Nucleus accumbens (tissue), 56 donors: ENCODE measurements at regions not wholly inside any gene's neighbourhood (a gene's known extent, or its start where the extent isn't known, plus 50 kb on each side); places are given as distances from the start of the nearest gene placed in this dataset.

Experiments used
- DNase-seq, 56 donors: peaks; one replicate each; lab custom pipeline; 2025; lab: John Stamatoyannopoulos, UW

DNA sequence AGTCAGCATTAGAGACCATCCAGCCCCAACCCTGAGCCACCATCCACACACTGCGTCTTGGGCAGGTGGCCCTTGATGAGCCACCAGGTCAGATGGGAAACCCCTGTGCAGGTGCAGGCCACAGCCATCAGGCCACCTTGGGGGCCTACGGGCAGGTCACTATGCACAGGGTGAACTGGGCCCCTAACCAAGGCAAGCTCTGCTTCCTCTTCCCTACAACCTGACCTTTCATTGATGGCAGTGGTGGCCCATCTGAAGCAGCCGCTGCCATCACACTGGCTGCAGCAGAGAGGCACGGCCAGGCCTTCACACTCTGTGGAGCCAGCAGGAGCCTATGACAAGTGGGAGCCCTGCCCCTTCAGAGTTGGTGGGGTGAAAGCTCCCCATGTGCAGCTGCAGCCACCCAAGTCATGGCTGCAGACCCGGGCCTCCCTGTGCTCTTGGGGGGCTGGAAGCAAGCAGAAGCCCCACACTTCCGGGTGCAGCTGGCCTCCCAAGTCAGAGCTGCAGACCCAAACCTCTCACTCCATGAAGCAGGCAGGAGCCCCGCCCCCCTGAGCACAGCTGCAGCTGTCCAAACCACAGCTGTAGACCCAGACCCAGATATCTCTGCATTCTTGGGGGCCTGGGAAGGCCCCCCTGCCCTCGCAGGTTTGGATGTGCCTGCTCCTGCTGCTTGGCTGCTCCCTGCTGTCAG lies 681.5 kb downstream of the MATN1 start:
- DNase-seq: no peak

DNA sequence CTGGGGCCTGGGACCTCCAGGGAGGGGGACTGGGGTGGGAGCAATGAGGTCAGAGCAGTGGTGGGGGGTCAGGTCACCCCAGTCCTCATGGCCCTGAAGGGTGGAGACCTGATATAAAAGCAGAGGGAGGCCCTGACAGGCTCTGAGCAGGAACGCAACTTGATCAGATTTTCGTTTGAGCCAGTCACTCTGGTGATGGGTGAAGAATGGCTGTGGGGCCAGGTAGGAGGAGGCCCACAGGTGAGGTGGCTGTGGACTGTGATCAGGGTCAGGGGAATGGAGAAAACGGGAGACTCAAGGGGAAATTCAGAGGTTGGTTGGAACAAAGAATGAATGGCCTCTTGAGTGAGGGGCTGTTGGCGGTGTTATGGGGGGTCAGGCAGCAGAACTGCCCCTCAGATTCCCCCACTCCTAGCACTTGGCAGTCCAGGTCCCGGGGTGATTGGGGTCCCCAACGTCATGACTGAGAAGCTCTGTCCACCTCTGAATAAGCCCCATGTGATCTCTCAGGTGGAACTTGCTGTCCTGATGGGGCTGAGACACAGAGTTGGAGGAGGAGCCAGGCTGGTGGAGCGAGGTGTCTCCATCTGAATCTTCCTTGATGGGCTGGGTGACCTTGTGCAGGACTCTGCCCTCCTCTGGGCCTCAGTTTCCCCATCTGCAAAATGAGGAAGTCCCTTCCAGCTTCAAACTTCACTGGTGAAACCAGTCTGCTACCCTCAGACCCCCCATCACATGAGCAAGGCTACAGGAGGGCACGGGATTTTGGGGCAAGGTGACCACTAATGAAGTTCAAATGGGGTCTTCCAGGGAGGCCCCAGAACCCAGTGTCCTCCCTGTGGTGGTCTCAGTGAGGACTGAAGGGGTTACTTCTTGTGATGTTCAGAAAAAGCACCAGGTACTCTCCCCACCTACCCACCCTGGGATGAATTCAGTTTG lies 683.0 kb downstream of the MATN1 start:
- DNase-seq: no peak

DNA sequence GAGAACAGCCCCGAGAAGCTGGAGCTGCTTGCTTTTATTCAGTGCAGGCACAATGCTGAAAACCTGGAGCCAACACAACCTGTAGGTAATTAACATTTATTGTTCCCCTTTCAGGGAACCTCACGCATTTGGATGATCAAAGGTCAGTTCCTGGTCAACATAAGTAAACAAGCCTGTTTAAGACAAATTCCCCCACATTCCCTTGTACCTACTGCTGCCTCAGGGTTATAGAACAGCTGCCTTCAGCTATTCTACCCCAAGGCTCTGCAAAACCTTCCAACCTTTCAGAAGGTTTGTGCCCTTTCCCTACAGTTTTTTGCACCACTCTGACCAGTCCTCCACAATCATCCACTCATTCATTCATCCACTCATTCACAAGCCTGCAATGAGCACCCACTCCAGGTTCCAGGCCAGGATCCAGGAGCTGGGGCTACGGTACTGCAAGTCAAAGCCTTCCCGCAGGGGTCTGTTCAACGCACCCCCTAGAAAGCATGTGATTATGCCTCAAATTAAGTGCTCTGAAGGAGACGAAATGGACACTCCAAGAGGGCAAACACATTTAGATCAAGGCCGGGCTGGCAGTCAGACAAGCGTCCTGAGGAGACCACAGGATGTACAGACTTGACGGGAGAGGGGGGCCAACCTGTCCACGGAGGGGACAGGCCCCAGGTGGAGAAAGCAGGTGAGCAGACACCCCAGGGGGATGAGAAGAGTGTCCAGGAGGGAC lies 683.9 kb downstream of the MATN1 start:
- no peak for DNase-seq

DNA sequence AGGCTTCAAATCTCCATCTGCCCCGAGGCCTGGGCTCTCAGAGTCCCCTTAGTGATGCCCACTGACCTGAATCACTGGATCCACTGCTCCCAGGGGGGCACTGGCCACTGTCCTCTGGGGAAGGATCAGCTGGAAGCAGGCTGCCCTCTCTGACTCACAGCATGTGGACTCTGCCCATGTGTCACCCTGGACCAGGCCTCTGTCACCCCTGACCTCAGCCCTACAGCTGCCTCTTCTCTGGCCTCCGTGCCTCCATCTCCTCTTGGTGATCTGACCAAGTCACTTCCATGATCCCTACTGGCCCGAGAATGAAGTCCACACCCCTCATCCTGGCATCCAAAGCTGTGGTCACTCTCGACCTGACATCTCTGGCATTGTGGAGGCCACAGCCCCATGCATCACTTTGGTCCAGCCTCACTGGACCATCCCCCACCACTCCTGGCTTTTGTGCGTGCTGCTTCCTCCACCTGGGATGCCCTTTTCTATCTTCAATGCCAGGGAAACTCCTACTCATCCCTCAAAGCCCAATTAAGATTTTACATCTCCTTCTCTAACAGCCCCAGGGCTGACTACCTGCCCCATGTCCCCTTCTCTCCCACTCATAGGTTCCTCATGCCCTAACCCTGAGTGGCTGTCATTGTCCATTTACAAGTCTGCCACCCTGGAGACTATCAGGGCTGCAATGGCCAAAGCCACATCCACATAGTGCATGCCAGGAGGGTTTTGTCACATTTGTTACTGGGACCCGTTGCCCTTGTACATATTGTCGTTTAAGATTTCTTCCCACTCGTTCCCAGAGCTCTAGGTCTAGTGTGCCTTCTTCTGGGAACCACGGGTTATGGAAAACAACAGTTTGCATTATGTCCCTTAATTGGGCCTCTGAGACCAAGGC lies 685.0 kb downstream of the MATN1 start:
- no peak for DNase-seq

DNA sequence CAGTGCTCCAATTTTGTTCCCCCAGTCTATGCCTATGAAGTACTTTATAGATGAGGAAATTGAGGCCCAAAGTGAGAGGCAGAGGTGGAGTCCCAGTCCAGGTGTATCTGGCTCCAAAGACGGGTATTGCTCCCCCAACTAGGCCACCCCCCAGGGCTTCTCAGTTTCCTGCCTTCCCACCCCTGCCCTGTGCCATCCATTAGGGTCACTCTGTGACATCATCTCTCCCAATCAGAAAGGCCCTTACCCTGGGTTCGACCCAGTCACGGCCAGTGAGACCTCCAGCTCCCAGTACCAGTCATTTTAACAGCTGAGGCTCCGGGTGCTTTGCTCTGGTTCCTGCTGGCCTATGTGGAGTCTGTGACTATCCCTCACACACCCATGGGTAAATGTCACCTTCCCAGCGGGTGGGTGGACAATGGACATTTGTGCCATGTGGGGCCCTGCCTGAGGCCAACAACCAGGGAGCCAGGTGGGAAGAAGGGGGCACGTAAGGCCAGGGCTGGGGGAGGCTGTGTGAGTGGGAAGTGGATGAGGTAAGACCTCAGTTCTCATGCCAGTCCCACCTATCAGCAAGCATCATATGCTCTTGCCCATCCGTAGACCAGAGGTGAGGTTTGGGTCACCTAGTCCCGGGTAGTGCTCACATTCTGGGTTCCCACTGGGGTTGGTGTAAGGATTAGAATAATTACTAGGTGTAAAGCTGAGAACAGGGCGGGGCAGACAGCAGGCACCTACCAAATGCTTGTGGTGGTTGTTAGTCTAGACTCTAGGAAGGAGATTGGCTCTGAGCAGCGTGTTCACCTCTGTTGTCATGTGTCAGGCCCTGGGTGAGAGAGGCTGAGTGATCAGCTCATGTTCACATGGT lies 685.9 kb downstream of the MATN1 start:
- no peak for DNase-seq

DNA sequence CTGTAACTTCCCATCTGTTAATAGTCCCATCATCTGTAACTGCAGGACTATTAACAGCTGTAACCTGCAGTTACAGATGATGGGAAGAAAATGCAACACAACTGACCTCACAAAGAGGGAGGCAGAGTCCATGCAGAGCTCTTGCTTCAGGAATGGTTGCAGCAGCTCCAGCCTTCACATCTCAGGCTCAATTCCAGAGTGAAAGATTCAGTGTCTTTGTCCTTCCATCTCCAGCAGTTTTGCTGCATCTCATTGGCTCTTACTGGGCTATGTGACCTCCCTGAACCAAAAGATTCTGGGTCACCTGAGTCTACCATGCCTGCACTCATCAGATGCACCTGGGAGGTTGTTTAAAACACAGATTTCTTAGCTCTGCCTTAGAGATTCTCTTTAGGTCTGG lies 686.7 kb downstream of the MATN1 start:
- no peak for DNase-seq

DNA sequence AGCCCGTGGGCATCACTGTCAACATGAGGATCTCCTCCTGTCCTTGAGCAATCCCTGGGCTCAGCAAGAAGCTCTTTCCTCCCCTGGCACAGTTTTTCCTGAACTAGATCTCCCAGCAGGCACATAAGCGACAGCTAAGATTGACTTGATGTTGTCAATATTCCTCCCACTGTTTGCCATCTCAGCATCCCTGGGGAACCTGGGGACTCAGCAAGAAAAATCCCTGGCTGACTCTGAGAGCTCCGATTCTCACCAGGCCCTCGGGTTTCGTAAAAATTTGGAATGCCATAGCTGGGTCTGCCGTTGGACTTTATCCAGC lies 687.2 kb downstream of the MATN1 start:
- no peak for DNase-seq

DNA sequence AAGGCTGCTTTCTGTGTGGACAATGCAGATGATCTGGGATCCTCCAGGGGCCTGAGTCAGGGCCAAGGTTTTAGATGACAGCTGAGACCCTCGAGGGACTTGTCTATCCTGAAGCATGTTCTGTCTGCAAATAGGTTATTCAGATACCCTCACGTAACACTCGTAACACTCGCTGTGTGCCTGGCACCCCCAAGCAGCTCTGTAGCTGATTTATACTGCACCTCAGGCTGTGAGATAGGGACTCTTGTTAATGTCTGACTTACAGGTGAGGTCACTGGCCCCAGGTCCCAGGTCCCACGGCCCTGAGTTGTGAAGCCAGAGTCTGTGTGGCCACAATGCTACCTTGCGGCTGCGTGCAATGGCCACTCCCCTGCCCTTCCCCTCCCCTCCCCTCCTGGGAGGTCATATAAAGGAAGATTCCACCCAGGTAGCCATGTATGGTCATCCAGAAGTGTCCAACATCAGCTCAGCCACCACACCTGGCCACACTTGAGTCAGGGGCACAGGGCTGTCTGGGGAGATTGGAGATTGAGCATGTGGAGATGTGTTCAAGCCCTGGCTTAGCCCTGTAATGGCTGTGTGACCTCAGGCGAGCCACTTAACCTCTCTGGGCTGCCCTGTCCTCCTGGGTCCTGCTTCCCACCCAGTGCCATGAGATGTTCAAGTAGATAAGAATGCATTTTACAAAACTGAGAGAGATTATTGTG lies 687.7 kb downstream of the MATN1 start:
- DNase-seq: no peak

DNA sequence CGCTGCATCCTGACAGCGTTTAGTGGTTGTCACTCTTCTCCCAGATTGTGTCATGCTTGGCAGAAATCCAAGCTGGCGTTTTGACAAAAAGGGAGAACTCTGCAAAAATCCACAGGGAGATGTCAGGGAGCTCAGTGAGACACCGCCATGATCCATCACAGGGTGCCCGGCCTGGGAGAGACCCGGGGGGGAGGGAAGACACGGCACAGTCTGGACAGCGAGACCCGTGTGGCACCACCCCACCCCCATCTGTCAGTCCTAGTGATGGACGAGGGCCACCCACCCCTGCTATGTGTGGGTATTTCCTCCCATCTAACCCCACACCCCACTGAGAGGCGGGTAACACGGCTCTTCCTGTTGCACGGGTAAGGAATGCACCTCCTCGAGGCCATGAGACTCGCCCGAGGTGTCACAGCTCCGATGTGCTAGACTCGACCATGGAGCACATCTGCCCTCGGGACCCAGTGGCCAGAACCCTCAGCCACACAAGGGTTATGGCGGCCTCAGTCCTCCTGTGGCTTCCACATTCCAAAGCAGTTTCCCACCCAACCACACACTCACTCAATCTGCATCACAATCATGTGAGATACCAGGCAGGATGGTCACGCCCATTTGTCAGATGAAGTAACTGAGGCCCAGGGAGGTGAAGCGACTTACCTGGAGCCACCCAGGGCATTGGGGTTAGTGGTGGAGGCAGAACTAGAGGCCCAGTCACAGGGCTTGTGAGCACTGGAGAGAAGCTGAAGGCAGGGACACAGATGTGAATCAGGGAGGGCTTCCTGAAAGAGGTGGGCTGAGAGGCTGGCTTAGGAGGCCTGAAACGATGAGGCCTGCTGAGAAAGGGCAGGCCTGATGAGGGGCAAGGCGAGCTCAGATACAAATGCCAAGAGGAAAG lies 688.5 kb downstream of the MATN1 start:
- DNase-seq: peak in 33 of 56 donors; percentile 3 to 76 (median 27)

DNA sequence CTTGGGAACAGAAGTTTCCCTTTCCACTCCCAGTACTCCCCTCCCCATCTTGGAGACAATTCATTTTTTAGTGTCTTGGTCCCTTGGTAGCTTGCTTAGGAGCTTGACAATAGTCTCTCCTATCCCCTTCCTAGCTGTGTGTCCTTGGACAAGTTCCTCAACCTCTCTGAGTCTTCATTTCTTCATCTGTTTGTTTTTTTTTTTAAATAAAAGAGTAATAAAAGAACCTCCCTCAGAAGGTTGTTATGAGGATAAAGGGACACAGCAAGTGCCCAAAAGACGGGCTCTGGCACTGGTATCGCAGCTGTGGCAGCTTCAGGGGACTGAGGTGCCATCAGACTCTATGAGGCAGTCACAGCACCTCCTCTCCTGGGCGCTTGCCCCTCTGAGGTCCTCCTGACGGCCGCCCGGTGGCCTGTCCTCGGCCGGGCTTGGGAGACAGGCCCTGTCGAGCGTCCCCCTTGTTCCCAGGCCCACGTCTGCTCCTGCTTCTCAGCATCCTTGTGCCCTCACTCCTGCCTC lies 689.2 kb downstream of the MATN1 start:
- DNase-seq: peak in 1 of 56 donors; percentile 18

DNA sequence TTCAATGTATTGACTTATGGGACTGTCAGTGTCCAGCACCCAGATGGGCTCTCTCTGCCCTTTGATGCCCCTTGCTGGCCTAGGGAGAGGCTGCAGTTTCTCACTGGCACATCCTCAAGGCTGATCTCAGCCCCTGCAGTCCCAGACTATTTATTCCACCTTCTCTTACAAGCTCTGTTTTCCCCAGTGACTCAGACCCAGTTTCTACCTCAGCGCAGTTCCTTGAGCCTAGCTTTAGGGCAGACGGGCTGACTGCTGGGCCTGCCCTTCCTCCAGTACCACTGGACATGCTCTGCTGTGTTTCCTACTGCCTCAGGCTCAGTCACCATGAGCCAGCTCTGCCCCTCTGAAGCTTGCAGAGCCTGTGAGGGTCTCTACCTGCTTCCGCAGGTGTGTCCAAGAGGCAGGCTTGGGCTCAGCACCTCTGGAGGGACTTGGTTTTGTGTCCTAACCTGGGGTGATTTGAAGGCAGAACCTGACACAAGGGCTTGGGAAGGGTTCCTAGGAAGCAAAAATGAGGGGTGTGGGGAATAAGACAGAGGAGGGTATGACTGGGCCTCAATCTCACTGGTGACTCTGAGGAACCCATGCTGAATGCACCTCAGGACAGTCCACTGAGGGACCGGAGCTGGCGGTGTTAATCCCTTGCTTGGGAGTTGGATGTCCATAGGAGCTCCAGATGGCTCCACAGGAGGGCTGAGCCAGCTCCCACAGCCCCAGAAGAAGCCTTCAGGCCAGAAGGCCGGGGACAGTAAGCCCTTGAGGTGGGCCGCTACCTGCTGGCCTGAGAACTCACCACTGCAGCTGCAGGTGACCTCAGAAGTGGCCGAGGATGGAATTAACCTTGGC lies 689.9 kb downstream of the MATN1 start:
- DNase-seq: no peak

DNA sequence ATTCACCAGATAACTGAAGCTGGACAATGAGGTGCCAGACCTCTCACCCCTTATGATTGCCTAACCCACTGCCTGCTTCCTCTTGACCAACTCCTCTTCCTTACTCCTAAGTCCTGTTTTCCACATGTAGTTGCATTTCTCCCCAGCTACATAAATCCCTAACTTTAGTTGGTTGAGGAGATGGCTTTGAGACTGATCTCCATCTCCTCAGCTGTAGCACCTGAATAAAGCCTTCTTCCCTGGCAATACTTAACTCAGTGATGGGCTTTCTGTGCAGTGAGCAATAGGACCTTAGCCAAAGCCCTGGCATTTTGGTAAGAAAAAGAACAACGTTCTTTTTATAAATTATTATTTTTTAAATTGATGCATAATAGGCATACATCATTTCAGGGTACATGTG lies 691.1 kb downstream of the MATN1 start:
- DNase-seq: no peak

DNA sequence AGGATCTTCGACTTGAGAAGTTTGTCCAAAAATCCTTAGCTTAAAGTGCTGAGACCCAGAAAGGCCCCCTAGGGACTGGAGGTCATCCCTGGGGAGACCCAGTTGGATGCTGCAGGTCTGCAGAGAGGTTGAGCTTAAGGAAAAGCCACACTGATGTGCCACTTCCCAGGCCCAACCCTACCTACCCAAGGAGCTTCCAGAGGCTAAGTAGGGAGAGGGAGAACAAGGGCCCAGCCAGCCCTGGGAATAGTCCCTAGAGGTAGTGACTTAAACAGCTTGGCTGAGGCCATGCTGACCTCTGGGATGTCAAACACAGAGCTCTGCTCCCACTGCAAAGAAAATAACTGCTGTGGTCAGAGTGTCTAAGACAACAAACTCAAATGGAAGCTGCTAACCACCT lies 693.7 kb downstream of the MATN1 start:
- DNase-seq: no peak

DNA sequence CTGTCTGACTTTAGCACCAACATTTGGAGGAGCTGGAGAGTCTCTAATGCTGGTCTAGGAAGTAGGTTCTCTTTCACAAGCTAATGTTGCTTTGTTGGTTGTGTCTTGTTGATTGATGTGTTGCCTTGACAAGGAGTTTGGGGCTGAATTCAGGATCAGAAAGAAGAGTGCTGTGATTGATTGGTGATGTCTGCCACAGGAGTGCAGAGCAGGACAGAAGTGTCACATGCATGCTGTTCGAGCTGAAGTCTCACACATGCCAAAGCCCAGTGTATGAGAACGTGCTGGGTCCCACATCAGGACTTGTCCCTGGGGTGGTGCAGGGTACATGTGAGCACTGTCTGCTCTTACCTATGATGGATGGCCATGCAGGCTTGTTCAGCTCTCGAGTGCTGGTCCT lies 694.4 kb downstream of the MATN1 start:
- DNase-seq: no peak

DNA sequence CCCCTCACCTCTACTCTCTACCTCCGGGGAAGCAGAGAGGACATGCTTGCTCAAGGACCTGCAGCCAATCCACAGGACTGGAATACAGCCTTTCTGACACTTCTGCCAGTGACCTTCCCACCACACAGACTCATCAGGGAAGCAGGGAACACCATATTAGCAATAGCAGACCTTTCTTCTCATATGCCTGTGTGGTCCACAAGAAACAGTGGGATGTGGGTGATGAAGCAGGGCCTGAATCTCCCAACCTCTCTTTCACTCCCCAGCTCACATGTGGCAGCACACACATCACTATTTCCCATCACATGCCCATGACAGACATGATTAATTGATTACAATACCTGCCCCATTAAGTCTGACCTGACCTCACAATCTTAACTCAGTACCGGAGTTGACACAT lies 695.1 kb downstream of the MATN1 start:
- DNase-seq: no peak

DNA sequence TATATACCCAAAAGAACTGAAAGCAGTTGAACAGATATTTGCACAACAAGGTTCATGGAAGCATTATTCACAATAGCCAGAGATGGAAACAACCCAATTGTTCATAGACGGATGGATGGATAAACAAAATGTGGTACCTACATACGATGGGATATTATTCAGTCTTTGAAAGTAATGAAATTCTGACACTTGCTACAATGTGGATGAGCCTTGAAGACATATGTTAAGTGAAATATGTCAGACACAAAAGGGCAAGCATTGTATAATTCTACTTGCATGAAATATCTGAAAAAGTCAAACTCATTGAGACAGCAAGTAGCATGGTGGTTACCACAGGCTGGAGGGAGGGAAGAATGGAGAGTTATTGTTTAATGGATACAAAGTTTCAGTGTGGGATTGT lies 696.1 kb downstream of the MATN1 start:
- DNase-seq: no peak
